Choroid plexus epithelial cell (primary cell): ENCODE measurements at regions not wholly inside any gene's neighbourhood (a gene's known extent, or its start where the extent isn't known, plus 50 kb on each side); places are given as distances from the start of the nearest gene placed in this dataset.

Experiments
- DNase-seq: peaks from one replicate; pipeline ENCODE4 v3.0.0-alpha.2; 2010; ENCODE audit warnings: low read depth
- H3K4me3 ChIP-seq: 2 replicates; pipeline ENCODE4 v1.5.1; 2011; ENCODE audit warnings: low read depth, mild to moderate bottlenecking, control low read depth, low read length, moderate library complexity
- TF ChIP-seq, protein P1 (sequence below): conservative IDR thresholded peaks from 2 replicates; pipeline ENCODE4 v1.5.1; 2011; ENCODE audit warnings: low read depth, mild to moderate bottlenecking, control low read depth, inconsistent platforms, low read length, moderate library complexity

DNA sequence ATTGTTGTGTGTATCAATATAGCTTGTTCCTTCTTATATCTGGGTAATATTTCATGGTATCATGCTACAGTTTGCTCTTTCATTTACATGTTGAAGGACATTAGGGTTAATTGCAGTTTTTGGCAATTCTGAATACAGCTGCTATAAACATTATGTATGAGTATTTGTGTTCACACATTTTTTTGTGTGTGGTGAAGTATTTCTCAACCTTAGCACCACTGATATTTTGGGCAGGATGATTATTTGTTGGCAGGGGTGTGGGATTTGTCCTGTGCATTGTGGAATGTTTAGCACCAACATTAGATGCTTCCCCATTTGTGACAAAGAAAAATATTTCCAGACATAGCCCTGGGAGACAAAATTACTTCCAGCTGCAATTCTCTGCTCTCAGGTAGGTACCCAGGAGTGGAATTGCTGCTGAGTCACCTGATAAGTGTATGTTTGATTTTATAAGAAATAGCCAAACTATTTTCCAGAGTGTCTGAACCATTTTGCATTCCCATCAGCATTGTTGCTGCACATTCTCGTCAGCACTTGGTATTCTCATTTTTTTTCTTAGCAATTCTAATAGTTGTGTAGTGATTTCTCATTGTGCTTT, 128.2 kb downstream of the SNX19 start:
- no peak for DNase-seq
- TF ChIP-seq, protein P1, sequence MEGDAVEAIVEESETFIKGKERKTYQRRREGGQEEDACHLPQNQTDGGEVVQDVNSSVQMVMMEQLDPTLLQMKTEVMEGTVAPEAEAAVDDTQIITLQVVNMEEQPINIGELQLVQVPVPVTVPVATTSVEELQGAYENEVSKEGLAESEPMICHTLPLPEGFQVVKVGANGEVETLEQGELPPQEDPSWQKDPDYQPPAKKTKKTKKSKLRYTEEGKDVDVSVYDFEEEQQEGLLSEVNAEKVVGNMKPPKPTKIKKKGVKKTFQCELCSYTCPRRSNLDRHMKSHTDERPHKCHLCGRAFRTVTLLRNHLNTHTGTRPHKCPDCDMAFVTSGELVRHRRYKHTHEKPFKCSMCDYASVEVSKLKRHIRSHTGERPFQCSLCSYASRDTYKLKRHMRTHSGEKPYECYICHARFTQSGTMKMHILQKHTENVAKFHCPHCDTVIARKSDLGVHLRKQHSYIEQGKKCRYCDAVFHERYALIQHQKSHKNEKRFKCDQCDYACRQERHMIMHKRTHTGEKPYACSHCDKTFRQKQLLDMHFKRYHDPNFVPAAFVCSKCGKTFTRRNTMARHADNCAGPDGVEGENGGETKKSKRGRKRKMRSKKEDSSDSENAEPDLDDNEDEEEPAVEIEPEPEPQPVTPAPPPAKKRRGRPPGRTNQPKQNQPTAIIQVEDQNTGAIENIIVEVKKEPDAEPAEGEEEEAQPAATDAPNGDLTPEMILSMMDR: no peak
- no peak overlapping the region for H3K4me3 ChIP-seq

DNA sequence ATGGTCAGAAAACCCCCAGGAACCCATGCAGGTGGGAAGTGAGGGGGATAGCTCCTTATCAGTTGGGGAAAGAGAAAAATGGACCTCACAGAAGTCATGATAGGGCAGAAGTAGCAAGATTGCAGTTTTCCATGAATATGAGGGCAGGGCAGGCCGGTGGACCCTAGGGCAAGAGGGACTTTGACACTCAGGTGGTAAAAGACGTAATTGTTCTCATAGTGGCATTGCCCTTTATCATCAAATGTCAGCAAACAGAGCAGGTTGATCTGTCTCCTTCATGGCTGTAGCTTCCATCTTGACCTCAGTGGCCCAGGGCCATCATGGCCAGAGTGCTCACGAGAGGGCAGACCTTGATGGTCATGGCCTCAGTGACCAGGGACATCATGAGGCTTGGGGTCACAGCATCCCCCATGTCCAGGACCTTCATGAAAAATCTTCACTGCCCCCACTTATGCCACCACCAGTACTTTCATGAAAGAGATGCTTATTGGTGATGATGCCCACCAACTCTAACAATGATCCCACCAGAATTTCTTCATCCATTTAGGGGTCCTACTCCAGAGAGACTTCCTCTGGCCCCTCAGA, 127.1 kb downstream of the SNX19 start:
- TF ChIP-seq, protein P1: no peak
- no peak overlapping the region for H3K4me3 ChIP-seq
- no peak for DNase-seq

DNA sequence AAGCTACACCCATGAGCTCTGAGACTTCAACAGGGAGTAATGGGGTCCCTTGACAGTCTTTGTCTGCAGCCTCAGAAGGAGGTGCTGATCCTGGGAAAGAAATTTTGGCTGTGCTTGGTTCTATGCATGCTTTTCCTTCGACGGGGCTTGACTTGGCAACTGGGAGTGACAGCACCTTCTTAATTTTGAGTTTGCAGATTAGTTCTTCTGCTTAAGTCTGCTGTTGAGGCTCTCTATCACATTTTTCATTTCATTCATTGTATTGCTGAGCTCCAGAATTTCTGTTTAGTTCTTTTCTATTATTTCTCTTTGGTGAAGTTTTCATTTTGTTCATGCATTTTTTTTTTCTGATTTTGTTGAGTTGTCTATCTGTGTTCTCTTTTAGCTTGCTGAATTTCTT, 125.6 kb downstream of the SNX19 start:
- TF ChIP-seq, protein P1: no peak
- no peak overlapping the region for H3K4me3 ChIP-seq
- DNase-seq: no peak

DNA sequence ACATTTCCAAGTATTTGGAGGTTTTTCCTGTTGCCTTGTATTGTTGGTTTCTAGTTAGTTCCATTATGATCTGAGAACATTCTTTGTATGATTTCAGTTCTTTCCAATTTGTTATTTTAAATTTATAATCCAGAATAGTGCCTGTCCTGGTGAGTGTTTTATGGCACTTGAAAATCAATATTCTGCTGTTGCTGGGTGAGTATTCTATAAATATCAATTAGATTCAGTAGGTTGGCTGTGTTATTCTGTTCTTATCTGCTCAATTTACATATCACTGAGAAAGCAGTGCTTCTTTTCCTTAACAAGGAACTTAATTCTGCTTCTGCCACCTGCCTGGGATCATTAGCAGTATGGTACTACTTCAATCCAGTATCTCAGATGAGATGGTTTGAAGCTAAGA, 123.5 kb downstream of the SNX19 start:
- no peak for DNase-seq
- TF ChIP-seq, protein P1: no peak

DNA sequence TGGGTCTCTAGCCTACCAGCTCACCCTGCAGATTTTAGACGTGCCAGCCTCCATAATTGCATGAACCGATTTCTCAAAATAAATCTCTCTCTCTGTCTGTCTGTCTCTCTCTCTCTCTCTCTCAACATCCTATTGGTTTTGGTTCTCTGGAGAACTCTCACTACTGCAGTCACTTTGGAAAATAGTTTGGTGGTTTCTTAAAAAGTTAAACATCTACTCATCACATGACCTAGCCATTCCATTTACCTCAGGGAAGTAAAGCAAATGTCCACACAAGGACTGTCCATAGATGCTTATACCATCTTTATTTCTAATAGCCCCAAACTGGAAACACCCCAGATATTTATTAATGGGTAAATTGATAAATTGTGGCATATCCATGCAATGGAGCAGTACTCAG, 119.5 kb downstream of the SNX19 start:
- DNase-seq: no peak
- H3K4me3 ChIP-seq: no peak overlapping the region
- TF ChIP-seq, protein P1: no peak

More for the DNA sequence above, 123.5 kb downstream of the SNX19 start:
- no peak overlapping the region for H3K4me3 ChIP-seq

DNA sequence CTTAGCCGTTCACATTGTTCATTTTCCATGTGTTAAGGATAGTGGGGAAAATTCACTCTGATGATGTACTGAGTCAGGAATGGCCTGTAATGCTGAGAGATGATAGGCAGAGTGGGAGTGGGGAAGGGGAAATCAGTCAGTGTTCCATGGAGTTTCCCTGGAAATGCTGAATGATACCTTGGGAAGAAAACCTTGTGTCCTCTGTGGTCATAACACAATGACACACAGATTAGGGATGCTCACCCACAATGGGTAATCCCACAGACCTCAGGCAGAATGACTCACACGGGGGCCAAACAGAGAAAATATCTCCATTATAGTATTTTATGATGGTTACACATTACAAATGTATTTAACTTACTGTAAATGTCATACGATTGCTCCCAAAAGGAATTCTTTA, 118.0 kb downstream of the SNX19 start:
- TF ChIP-seq, protein P1: no peak
- H3K4me3 ChIP-seq: no peak overlapping the region
- DNase-seq: peak; percentile 64

DNA sequence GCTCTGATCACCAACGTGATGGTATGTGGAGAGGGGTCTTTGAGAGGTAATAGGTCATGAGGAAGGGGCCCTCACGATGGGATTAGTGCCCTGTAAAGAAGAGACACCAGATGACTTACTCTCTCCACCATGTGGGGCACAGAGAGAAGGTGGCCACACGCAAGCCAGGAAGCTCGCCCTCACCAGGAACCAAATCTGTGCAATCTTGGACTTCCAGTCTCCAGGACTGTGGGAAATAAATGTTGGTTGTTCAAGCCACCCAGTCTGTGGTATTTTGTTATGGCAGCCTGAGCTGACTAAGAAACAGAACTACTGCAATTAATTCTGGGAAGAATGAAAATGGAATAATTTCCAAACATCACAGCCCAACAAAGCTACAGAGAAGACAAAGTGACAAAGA, 117.5 kb downstream of the SNX19 start:
- no peak overlapping the region for H3K4me3 ChIP-seq
- DNase-seq: no peak
- TF ChIP-seq, protein P1: no peak
